SH-SY5Y (cell line): ENCODE measurements at regions not wholly inside any gene's neighbourhood (a gene's known extent, or its start where the extent isn't known, plus 50 kb on each side); places are given as distances from the start of the nearest gene placed in this dataset.

ENCODE experiments used
- GATA2 ChIP-seq: IDR thresholded peaks from 2 replicates; pipeline ENCODE4 v1.6.1; 2011; ENCODE audit warnings: mild to moderate bottlenecking, low read depth, low read length
- GATA3 ChIP-seq: IDR thresholded peaks from 2 replicates; pipeline ENCODE4 v1.6.1; 2011; ENCODE audit warnings: low read depth, mild to moderate bottlenecking, low read length, moderate library complexity

GRCh38 chr3:72617424-72618024, 230.7 kb downstream of the SHQ1 start:
- no peak for TF ChIP-seq GATA2
- TF ChIP-seq GATA3: no peak
